Lower leg skin (tissue), 3 donors: ENCODE measurements at regions not wholly inside any gene's neighbourhood (a gene's known extent, or its start where the extent isn't known, plus 50 kb on each side); places are given as distances from the start of the nearest gene placed in this dataset.

ENCODE experiments used
- CTCF ChIP-seq, 3 donors: fragments of 450-650 bp; IDR thresholded peaks; one replicate each; pipeline ENCODE4 v1.5.1; 2016; ENCODE audit warnings: antibody characterized with exemption in 3 of 3, mild to moderate bottlenecking in 3 of 3, moderate library complexity in 2 of 3
- POLR2A ChIP-seq, 2 donors: fragments of 450-650 bp; IDR thresholded peaks; one replicate each; pipeline ENCODE4 v1.6.1; 2016 to 2017; ENCODE audit warnings: antibody characterized with exemption in 2 of 2, mild to moderate bottlenecking in 1 of 2, moderate library complexity in 1 of 2

- no peak for TF ChIP-seq CTCF (IDR thresholded peaks at IDR 0.05)
- no peak for TF ChIP-seq POLR2A (IDR thresholded peaks at IDR 0.05)
These were observed 338.1 kb upstream of the NEGR1 start for GRCh38 chr1:72620453-72620852.
